NOMO-1 treated with dmso at 0.1 percent for 144 hours (cell line): ENCODE measurements at regions not wholly inside any gene's neighbourhood (a gene's known extent, or its start where the extent isn't known, plus 50 kb on each side); places are given as distances from the start of the nearest gene placed in this dataset.
"Not testable (repeated sequence)": the region's sequence is repeated elsewhere in the genome, so short reads cannot be mapped to it uniquely, and the experiment has no call there.

Experiments used
- DNase-seq: peaks from one replicate; lab custom pipeline; 2025; ENCODE audit not compliant: unreplicated experiment; lab: John Stamatoyannopoulos, UW

GRCh38 chr5:2536632-2537377, 214.7 kb downstream of the IRX2 start:
- no peak for DNase-seq

DNA sequence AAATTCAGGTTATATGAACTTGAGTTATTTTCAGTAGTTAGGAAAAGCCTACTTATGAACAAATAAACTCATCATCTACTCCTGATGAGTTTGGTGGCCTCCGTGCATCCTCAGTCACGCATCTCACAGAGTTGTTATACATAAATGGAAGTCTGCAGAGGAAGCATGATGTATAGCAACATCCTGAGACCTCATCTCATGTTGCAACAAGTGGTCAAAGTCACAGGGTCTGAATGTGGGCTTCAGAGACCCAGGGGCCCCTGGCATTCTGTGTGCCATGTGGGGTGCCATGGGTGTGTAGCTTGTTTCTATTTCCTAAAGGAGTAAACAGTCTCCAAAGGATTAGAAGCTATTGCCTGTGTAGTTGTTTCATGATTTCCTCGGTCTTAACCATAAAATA, 216.5 kb downstream of the IRX2 start:
- no peak for DNase-seq

DNA sequence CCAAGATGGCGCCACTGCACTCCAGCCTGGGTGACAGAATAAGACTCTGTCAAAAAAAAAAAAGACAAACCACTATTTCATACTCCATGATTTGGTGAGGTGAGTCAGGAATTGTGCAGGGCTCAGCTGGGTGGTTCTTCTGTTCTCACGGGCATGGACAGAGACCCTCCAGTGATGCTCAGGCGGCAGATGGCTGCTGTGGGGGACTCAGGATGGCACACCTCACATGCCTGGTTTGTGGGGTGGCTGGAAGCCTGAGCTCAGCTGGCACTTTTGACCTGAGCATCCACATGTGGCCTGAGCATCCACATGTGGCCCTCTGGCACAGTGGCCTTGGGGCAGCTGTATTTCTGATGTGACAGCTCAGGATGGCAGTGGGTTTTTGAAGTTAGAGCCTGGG, 217.2 kb downstream of the IRX2 start:
- no peak for DNase-seq

DNA sequence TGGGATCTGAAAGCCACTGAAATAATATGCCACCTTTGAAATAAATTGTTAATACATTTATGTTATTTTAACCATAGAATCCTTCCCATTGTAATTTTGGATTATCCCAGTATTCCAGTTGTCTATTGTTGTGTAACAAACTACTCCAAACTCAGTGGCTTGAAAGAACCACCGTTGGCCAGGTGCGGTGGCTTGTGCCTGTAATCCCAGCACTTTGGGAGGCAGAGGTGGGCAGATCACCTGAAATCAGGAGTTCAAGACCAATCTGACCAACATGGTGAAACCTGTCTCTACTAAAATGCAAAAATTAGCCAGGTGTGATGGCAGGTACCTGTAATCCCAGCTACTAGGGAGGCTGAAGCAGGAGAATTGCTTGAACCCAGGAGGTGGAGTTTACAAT, 217.6 kb downstream of the IRX2 start:
- not testable (repeated sequence) for DNase-seq

DNA sequence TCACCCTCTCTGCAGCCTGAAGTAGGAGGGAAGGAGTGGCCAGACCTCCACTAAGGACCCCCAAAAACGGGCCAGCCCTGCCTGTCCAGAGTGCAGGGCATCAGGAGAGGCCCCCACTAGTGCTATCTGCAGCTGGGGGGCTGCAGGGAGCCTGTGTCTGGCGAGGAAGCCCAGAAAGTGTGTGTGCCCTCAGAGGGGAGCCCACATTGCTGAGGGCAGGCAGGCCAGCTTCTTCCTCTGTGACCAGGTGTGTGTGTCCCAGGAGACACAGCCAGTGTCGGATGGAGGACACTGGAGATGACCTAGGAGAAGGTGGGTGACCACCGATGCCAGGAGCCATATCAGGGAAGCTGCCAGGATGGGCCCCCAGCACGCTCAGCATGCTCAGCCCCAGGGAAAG, 218.7 kb downstream of the IRX2 start:
- no peak for DNase-seq

- no peak for DNase-seq
These were observed 220.2 kb downstream of the IRX2 start for GRCh38 chr5:2531318-2531717.

GRCh38 chr5:2530609-2531008, 220.9 kb downstream of the IRX2 start:
- no peak for DNase-seq

DNA sequence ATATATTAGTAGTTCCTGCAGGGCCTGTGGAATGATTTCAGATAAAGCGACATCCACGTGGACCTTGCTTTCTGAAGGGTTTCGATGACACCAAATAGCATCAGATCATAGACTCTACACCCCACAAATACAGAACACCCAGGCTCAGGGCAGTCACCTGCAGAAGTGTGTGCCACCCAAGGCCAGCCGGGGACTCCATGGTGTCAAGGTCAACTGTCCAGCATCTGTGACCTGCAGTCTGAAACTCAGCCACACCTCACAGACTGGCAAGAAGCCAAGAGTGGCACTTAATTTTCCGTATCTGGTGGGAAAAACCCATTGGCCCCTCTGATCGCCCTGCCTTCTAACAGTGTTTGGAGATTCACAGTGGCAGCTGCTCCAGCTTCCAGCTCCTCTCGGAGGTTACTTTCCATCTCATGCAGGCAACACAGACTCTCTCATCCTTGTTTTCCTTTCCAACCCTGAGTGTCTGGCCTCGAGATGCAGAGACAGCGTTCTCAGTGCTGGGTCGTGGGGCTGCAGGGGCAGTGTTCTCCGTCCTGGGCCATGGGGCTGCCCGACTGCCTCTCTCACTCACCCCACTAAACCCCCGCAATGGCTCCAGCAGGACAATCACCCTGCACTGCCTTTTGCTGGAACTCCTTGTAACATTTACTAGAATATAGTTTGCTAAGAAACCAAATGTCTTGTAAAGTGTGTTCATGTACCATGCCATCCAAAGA, 221.9 kb downstream of the IRX2 start:
- no peak for DNase-seq

DNA sequence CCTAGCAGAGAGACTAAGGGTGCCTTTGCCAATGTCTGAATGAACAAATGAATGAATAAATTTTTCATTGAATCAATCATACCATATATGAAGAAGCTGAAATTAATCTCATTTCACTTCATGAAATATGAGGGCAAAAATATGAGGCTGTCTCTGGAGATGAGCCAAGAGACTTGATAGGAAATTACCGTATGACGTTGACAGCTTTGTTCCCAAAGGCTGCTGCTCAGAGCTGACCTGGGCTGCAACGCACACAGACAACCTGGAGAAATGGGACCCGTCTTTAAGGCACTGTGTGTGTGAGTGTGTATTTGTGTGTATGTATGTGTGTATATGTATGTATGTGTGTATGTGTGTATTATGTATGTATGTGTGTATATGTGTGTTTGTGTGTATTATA, 226.1 kb downstream of the IRX2 start:
- DNase-seq, result no peak

GRCh38 chr5:2524620-2525019, 226.9 kb downstream of the IRX2 start:
- DNase-seq, result no peak

DNA sequence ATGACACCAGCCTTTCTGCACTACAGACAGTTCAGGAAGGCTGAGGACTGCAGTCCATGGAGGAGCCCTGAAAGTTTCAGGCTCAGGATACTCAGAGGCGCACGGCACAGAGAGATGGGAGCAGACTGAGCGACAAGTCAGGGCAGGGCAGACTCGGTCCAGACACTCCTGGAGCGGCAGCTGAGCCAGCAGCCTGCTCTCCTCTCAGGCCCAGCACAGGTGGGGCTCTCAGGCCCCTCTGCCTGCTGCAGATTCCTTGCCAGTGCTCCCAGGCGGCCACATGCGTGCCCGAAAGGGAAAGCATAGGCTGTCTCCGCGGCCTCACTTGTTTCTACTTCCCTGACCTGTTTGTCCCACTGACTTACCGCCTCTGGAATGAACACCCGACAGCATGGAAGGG, 228.3 kb downstream of the IRX2 start:
- DNase-seq, result no peak

- DNase-seq, result no peak
These were observed 229.1 kb downstream of the IRX2 start for GRCh38 chr5:2522372-2522771.

DNA sequence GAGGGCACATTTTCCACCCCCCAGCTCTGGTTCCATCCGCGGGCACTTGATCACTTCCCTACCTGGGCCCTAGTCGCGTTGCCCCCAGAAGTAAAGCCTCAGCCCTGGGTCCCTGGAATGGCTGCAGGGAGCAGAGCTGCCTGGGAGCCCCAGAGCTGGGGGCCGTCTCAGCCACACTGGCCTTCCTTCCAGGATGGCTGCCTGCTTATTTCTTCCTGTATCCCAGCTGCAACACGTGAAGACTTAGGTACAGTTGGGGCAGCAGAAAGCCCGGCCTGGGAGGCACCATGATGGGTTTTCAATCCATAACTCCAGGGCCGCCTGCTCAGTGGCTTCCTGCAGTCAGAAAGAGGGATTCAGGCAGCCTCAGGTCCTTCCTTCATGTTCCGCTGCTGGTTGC, 232.3 kb downstream of the IRX2 start:
- no peak for DNase-seq

- no peak for DNase-seq
These were observed 234.0 kb downstream of the IRX2 start for GRCh38 chr5:2517451-2517850.

DNA sequence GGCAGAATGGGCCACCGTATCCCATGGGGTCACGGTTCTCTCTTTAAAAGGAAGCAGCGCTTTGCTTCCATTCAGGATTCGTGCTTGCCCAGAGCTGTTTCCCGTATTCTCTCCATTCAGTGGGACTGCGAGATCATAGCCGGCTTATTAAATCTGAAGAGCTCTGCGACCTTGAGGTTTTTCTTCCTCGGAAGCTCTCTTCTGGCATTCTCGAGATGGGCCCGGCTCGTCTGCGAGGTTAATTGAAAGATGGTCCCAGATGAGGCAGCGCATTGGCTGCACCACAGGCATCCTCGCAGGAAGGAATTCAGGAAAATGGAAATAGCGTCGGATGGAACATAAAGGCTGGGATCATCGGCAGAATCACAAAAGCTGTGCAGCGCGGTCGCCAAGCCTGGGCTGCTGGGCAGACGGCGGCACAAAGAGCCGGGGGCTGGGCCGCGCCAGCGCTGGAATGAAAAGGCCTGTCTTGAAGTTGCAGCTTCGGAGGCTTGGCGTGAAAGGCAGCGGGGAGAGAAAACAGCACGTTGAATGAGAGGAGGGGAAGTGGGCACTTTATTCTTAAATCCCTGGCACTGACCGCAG, 236.2 kb downstream of the IRX2 start:
- DNase-seq, result no peak

- no peak for DNase-seq
These were observed 237.0 kb downstream of the IRX2 start for GRCh38 chr5:2514484-2514883.

DNA sequence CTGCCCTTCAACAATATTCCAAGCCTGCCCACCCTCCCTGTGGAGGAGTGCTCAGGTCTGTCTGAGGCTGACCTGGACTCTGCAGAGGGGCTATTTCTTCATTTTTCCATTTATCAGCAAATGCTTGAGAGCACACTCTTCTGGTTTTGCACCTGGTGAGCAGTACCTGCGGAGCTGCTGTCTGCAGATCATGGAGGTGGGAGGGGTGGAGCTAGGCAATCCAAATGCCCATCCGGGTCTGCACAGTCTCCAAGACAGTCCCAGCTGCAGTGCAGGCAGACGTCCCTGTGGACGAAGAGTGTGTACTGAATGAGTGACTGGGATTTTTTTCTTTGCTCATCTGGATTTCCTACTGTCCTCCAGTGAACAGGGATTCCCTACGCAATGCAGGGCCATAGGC, 239.8 kb downstream of the IRX2 start:
- no peak for DNase-seq

DNA sequence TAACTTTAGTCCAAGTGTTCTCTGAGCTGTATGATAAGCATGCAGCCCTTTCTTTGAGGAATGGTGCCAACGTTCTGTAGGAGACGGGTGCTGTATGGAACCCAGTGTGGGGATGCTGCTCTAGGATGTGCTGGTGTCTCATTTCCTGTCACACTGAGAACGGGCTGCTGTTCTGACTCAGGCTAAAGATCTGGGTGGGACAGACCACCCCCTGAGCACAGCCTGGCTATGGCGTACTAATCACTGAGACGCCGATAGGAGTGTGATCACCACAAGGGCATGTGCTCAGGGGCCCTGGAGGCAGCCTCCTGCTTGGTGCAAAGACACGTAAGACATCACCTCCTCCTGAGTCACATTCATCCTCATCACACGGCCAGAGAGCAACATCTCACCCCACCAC, 240.4 kb downstream of the IRX2 start:
- DNase-seq, result no peak

GRCh38 chr5:2509527-2509926, 241.9 kb downstream of the IRX2 start:
- DNase-seq, result no peak

DNA sequence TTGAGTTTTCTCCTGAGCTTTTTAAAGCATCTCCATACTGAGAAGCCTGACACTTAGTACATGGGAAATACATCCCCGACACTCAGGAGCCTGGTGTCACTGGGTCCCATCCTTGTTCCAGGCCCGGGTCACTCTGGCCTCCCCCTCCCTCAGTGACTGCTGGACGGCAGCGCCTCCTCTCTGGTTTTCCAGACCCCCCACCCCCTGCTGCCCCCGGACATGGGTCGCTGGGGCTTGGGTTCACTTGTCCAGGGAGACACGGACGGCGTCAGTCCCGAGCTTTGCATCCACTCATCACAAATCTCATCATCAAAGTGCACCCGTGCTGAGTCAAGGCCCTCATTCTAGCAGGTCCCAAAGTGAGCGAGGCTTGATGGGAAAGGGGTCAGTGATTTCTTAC, 243.0 kb downstream of the IRX2 start:
- DNase-seq, result no peak

GRCh38 chr5:2507611-2508010, 243.9 kb downstream of the IRX2 start:
- no peak for DNase-seq

GRCh38 chr5:2506603-2507002, 244.9 kb downstream of the IRX2 start:
- DNase-seq, result no peak
